ENCODE measurements at regions not wholly inside any gene's neighbourhood (a gene's known extent, or its start where the extent isn't known, plus 50 kb on each side); places are given as distances from the start of the nearest gene placed in this dataset.

- Histone ChIP-seq H3K27me3 (ENCODE audit: insufficient read depth) (no peaks in the 10 kb centered on the region), H3K36me3 (ENCODE audit: insufficient read depth) (no peaks in the 10 kb centered on the region), H3K4me1 (ENCODE audit: insufficient read depth) (peaks cover 6% of the 10 kb centered on the region; the same call in 1 of the 2 replicates), H3F3A (replicated peaks; ENCODE audit: low read depth) (no peaks in the 10 kb centered on the region), H3K4me3 (no peak overlapping the region), H2AFZ (peak overlapping the region; percentile 40; the same call in 1 of the 2 replicates), H4K20me1 (replicated peaks; ENCODE audit: insufficient read depth) (no peaks in the 10 kb centered on the region), H3K9me2 (ENCODE audit: insufficient read depth) (no peaks in the 10 kb centered on the region), H3K27ac (ENCODE audit: low read depth) (no peak overlapping the region), H3K79me2 (replicated peaks; ENCODE audit: insufficient read depth) (no peaks in the 10 kb centered on the region), H3K4me2 (no peak overlapping the region)
- DNase-seq (ENCODE audit: low spot score) (peak; percentile 9), ATAC-seq (no peak)
- no peak overlapping the region for H3K4me3 Mint-ChIP-seq
- H3K27ac Mint-ChIP-seq, result no peak overlapping the region
- H3K4me1 Mint-ChIP-seq, result no peaks in the 10 kb centered on the region
- no peaks in the 10 kb centered on the region for H3K27me3 Mint-ChIP-seq (ENCODE audit: insufficient read depth, low read depth, poor library complexity)
- H3K9me3 Mint-ChIP-seq, result peaks cover 7% of the 10 kb centered on the region; the same call in 1 of the 3 replicates
- no peak for TF ChIP-seq ZNF114 (CRISPR knock-in tag; IDR thresholded peaks at IDR 0.05)
- TF ChIP-seq EZH2phosphoT487 (IDR thresholded peaks at IDR 0.05; ENCODE audit: unreplicated experiment), result no peak
- TF ChIP-seq JUNB (IDR thresholded peaks at IDR 0.05; ENCODE audit: unreplicated experiment), result no peak
- TF ChIP-seq, protein P1, sequence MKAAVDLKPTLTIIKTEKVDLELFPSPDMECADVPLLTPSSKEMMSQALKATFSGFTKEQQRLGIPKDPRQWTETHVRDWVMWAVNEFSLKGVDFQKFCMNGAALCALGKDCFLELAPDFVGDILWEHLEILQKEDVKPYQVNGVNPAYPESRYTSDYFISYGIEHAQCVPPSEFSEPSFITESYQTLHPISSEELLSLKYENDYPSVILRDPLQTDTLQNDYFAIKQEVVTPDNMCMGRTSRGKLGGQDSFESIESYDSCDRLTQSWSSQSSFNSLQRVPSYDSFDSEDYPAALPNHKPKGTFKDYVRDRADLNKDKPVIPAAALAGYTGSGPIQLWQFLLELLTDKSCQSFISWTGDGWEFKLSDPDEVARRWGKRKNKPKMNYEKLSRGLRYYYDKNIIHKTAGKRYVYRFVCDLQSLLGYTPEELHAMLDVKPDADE (IDR thresholded peaks at IDR 0.05), result no peak
- no peak for TF ChIP-seq STAT1 (IDR thresholded peaks at IDR 0.05; ENCODE audit: unreplicated experiment)
- TF ChIP-seq CREB1 (CRISPR knock-in tag; IDR thresholded peaks at IDR 0.05; ENCODE audit: low read depth), result no peak
- no peak for TF ChIP-seq NANOG (IDR thresholded peaks at IDR 0.05; ENCODE audit: borderline replicate concordance)
- TF ChIP-seq CTCF (conservative IDR thresholded peaks at IDR 0.05; ENCODE audit: low read depth in 2 of 2), result no peak
- TF ChIP-seq, protein P2, sequence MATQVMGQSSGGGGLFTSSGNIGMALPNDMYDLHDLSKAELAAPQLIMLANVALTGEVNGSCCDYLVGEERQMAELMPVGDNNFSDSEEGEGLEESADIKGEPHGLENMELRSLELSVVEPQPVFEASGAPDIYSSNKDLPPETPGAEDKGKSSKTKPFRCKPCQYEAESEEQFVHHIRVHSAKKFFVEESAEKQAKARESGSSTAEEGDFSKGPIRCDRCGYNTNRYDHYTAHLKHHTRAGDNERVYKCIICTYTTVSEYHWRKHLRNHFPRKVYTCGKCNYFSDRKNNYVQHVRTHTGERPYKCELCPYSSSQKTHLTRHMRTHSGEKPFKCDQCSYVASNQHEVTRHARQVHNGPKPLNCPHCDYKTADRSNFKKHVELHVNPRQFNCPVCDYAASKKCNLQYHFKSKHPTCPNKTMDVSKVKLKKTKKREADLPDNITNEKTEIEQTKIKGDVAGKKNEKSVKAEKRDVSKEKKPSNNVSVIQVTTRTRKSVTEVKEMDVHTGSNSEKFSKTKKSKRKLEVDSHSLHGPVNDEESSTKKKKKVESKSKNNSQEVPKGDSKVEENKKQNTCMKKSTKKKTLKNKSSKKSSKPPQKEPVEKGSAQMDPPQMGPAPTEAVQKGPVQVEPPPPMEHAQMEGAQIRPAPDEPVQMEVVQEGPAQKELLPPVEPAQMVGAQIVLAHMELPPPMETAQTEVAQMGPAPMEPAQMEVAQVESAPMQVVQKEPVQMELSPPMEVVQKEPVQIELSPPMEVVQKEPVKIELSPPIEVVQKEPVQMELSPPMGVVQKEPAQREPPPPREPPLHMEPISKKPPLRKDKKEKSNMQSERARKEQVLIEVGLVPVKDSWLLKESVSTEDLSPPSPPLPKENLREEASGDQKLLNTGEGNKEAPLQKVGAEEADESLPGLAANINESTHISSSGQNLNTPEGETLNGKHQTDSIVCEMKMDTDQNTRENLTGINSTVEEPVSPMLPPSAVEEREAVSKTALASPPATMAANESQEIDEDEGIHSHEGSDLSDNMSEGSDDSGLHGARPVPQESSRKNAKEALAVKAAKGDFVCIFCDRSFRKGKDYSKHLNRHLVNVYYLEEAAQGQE (IDR thresholded peaks at IDR 0.05; ENCODE audit: unreplicated experiment), result no peak
- no peaks in the 10 kb centered on the region for H3K36me3 Mint-ChIP-seq (ENCODE audit: low read depth)
Measured at GRCh38 chr5:18329328-18329727, 695.1 kb downstream of the TAF11L14 start.

DNA sequence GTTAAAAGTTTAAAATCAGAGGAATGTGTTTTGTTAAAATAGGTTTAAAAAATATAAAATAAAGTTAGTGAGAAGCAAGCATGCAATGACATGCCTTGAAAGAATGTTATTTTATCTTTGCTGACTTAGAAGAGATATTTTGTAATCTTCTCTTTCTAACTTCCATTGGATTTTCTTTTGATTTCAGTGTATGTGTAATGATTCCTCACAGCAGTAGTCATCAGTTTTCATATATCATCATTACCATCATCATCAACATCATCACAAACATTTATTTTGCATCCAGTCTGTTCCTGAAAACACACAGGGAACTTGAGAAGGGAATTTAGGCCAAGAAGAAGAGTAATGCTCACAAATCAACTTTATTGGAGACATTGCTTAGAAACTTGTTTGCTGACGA, 699.6 kb downstream of the TAF11L14 start:
- H3K27ac ChIP-seq (ENCODE audit: low read depth), result no peak overlapping the region
- no peaks in the 10 kb centered on the region for H3K36me3 ChIP-seq (ENCODE audit: insufficient read depth)
- Mint-ChIP-seq H3K4me1 (no peaks in the 10 kb centered on the region), H3K4me3 (no peak overlapping the region), H3K9me3 (0 out of 3 replicates have a peak, but pooled peaks cover 4% of the 10 kb centered on the region), H3K27me3 (ENCODE audit: insufficient read depth, low read depth, poor library complexity) (no peaks in the 10 kb centered on the region), H3K36me3 (ENCODE audit: low read depth) (no peaks in the 10 kb centered on the region), H3K27ac (no peak overlapping the region)
- no peaks in the 10 kb centered on the region for H3F3A ChIP-seq (replicated peaks; ENCODE audit: low read depth)
- H3K4me2 ChIP-seq, result no peak overlapping the region
- no peak for DNase-seq (ENCODE audit: low spot score)
- no peak overlapping the region for H3K4me3 ChIP-seq
- H3K27me3 ChIP-seq (ENCODE audit: insufficient read depth), result no peaks in the 10 kb centered on the region
- H3K9me2 ChIP-seq (ENCODE audit: insufficient read depth), result no peaks in the 10 kb centered on the region
- H2AFZ ChIP-seq, result no peak overlapping the region
- ATAC-seq, result no peak
- H4K20me1 ChIP-seq (replicated peaks; ENCODE audit: insufficient read depth), result no peaks in the 10 kb centered on the region
- no peaks in the 10 kb centered on the region for H3K79me2 ChIP-seq (replicated peaks; ENCODE audit: insufficient read depth)
- H3K4me1 ChIP-seq (ENCODE audit: insufficient read depth), result peaks cover 6% of the 10 kb centered on the region; the same call in 1 of the 2 replicates
- no peak for TF ChIP-seq NANOG (IDR thresholded peaks at IDR 0.05; ENCODE audit: borderline replicate concordance)
- TF ChIP-seq CTCF (conservative IDR thresholded peaks at IDR 0.05; ENCODE audit: low read depth in 2 of 2), result no peak
- TF ChIP-seq POLR2AphosphoS5 (IDR thresholded peaks at IDR 0.05; ENCODE audit: low read depth), result no peak
- TF ChIP-seq, protein P1 (IDR thresholded peaks at IDR 0.05), result no peak
- TF ChIP-seq EZH2phosphoT487 (IDR thresholded peaks at IDR 0.05; ENCODE audit: unreplicated experiment), result no peak
- TF ChIP-seq, protein P2 (IDR thresholded peaks at IDR 0.05; ENCODE audit: unreplicated experiment), result no peak
- TF ChIP-seq JUNB (IDR thresholded peaks at IDR 0.05; ENCODE audit: unreplicated experiment), result no peak
